Suppressor macrophage treated with lipopolysaccharide for 4 hours (primary cell): ENCODE measurements at regions not wholly inside any gene's neighbourhood (a gene's known extent, or its start where the extent isn't known, plus 50 kb on each side); places are given as distances from the start of the nearest gene placed in this dataset.
"Not testable (repeated sequence)": the region's sequence is repeated elsewhere in the genome, so short reads cannot be mapped to it uniquely, and the experiment has no call there.

Source experiments
- DNase-seq: peaks from one replicate; pipeline ENCODE4 v3.0.0-alpha.2; 2020

DNA sequence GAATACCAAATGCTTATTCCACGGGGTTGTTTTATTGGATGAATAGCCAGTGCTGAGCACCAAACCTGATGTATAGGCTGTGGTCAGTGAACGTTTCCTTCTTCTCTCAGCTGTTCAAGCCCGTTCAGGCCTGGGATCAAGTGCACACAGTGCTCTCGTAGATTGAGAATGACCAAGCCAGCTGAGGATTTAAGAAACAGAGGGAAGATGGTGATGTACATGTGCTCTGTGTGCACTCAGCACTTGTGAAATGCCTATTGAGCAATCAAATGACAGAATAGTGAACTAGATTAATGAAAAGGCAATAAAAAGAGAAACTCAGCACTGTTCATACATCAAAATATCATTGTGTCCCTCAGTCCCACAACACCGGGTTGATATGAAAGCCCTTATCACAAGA is 302.5 kb downstream of the BMPER start:
- DNase-seq, result no peak

GRCh38 chr7:34208878-34209621 is 303.7 kb downstream of the BMPER start:
- no peak for DNase-seq

DNA sequence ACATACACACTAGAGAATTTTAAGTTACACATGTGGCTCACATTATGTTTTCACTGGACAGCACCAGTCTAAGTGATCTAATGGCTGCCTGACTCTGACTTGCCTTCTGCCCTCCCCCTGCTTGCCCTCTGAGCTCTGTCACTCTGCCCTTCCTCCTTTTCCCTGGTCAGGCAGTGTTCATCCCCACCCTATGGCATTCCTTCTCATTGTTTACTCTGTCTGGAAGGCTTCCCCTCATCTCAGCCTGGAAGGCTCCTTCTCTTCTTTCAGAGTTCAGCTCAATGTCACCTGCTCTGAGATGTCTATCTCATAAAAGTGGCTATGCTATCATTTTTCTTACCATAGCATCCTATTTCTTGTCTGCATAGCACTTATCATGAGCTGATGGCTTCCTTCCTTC is 305.7 kb downstream of the BMPER start:
- DNase-seq, result no peak

- DNase-seq, result no peak
These were observed 312.6 kb downstream of the BMPER start for GRCh38 chr7:34217972-34218371.

GRCh38 chr7:34219153-34219718 is 313.9 kb downstream of the BMPER start:
- DNase-seq, result no peak

DNA sequence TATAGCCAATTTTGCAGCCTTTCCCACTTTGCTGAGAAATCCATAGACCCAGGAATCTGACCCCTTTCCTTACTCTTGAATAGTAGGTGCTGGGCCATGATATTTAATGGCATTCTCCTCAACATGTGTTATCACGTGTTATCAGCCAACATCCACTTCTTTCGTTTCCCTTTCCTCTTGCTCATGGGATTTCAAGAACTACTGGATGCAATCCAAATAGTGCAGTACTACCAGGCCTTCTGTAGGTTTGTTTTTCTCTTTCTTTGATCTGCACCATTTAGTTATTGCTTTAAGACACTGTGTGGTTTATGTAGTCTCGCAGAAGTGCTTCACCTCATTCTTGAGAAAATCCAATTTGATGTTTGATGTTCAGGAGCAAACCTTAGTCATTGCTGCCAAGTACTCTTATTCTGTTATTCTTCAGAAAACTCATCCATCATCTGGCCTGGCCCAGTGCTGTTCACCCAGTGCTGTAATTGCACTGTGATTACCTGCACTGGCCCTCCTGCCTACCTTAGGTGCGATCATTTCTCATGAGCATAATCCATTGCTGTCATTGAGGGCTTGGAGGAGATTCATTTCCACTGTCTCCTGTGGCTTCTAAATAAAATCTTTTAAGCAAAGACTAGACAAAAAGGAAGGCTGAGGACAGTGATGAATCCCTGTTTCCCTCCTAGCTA is 315.3 kb downstream of the BMPER start:
- no peak for DNase-seq

GRCh38 chr7:34222316-34222715 is 317.0 kb downstream of the BMPER start:
- no peak for DNase-seq

DNA sequence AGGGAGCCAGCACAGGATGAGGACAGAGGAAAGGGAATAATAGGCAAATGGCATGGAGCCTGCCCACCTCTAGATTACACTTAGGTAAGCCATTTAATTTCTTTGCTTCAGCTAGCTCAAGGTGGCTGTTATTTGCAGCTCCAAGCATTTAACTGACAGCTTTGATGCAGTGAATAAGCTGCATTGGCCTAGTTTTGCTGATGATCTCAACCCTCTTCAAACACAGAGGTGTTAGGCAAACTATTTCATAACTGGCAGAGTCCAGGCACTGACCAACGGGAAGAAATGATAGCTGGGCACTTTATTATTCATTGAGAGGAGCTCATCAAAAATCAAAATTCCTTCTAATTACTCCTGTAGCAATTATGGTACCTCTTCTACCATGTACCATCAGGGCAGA is 317.4 kb downstream of the BMPER start:
- DNase-seq, result no peak

DNA sequence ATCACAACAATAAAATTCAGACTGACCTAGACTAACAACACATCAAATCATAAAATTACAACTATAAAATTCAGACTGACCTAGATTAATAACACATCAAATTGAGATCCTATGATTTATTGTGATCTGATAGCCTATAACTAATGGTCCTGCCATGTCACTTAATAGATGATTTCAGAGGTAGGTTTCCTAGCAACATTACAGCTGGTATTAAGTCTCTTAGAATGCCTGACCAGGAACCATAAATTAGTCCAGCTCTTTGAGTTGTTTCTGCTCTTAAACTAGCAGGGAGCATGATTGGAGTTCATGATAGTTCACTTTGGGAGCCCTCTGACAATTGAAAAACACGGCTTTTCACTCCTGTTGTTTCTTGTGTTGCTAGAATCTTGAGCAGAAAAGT is 318.9 kb downstream of the BMPER start:
- DNase-seq, result no peak

- no peak for DNase-seq
These were observed 319.9 kb downstream of the BMPER start for GRCh38 chr7:34225193-34225592.

DNA sequence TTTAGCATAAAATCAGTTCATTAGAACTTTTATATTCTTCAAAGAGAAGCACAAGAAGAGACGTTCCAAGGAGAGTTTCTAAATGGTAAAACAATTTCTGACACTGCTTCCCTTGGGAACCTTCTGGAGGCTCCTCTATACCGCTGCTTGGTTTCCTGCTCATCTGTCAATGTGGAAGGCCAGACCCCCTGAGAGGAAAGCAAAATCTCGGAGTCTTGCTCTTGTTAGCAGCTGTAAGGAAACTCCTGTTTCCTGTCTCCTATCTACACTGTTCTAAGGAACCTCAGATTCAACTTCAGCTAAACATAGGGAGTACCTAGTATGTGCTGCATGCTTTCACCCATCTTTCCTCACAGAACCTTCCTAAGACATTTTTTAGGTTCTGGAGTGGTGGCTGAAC is 322.2 kb downstream of the BMPER start:
- no peak for DNase-seq

- not testable (repeated sequence) for DNase-seq
These were observed 329.8 kb downstream of the BMPER start for GRCh38 chr7:34235101-34235500.

DNA sequence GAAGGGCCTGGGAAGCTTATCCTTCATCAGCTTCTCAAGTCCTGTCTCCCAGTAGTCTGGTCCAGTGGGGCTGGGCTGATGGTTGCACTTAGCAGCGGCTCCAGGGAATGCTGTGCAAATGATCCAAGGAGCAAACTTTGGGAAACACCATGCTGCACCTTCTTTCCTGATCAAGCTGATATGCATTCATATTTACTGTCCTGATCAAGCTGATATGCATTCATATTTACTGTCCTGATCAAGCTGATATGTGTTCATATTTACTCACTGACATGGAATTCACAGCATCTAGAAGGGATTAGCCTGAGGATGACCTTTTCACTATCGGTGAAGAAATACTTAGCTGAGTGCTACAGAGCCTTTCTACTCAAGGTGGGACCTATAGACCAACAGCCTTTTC is 330.7 kb downstream of the BMPER start:
- no peak for DNase-seq

DNA sequence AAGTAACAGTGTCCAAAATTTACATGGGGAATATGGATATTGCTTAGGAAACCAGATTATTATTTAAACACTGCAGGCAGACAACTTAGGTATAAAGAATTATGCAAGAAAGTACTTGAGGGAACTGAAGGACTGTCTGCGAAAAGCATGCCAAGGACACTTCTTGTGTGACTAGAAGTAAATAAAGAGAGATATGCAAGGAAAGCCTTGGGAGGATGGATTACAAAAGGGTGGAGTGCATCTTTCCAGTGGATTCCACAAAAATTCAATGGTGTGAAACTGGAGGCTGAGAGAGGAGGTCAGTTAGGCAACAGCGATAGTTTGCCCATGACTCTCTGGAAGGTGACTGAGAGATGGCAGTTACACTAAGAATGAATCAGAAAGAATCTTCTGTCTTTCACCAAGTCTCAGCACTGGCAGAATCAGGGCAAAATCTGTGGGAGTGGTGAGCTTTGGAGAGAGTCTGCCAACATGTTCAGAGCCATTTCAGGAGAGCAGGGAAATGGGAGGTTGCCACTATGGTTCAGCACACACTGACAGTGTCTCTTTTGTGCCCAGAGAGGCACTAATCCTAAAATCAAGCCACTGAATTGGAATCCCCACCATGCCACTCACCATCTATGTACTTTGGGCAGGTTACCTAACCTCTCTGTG is 331.6 kb downstream of the BMPER start:
- DNase-seq, result no peak

- DNase-seq, result no peak
These were observed 332.1 kb downstream of the BMPER start for GRCh38 chr7:34237493-34237849.

DNA sequence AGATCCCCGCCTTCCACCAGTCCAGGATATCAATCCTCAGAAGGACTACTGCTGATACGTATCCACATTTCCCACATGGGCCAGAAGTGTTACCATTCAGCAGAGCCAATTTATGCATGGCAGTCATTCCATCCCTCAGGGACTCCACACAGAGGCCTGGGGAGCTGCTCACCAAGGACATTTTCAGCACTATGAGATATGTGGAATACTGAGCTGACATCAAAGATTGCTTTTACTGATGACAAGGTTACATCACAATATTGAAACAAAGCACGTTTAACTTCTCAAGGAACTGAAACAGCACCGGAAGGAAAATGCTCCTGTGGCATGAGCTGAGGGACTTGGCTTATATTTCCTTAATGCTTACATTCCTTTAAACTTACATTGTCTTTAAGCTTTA is 335.1 kb downstream of the BMPER start:
- no peak for DNase-seq

- no peak for DNase-seq
These were observed 337.1 kb downstream of the BMPER start for GRCh38 chr7:34242391-34242790.

DNA sequence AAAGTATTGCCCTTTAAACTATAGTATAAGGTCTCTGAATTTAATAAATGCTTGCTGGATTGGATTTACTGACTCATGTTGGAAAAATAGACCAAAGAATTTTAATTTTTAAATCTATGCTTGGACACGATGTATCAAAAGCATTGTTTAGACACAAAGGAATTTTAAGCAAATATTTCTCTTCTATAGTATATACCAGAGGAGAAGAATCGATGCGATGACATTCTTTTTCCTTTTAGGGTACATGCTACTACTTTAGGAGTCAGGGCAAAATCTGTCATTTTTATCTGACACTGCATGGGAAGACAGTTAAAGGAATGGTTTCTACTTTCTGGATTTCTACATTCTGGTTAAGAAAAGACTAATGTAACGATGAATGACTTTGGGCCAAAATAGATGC is 339.9 kb downstream of the BMPER start:
- DNase-seq, result no peak

- DNase-seq, result no peak
These were observed 342.1 kb downstream of the BMPER start for GRCh38 chr7:34247468-34247867.

DNA sequence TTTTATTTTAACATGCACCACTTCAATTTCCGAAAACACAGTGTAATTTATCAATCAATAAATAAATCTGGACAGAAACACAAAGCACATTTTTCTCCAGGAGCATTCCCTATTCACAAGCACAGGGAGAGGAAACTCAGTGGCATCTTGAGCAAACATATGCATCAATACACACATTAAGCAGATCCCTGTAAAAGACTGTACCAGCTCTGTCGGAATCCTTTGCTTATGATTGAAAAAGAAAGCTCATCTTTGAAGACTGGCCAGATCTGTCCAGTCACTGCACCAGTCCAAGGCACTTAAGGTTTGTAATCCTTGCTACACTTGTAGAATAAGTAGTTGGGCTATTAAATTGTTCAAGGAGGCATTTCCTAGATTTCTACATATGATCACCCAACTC is 343.9 kb downstream of the BMPER start:
- DNase-seq, result no peak

DNA sequence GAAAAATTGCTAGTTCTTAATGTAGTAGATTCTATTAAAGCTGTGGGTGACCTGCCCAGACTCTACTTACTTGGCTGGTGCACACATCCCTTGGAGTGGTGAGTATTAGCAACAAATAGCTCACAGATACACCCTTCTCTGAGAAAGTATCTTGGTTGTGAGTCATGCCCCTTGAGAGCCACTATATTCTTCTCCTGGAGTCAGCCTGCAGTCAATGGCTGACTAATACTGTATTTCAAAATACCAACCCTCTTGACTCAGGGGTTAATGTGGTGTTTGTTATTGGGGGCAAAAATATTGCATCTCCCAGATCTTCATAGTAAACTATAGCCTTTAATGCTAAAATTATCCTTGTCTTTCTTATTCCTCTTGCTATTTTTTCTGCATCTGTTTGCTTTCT is 354.9 kb downstream of the BMPER start:
- no peak for DNase-seq

DNA sequence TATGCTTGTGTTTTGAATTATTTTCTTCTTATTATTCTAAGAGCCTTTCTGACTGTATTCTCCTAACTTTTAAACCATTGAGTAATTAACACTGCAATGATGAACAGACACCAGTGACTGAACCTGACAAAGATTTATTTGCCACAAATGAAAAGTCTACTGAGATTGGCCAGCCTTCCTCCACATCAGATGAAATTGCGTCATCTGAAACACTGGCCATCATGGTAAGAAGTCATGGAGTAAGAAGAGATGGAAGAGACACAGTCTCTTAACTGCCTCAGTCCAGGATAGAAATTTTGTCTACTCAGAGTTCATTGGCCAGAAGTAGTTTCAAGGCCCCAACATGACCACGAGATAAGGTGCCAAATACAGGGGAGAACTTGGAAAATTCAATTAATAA is 357.8 kb downstream of the BMPER start:
- no peak for DNase-seq

- no peak for DNase-seq
These were observed 363.7 kb downstream of the BMPER start for GRCh38 chr7:34269084-34269483.

DNA sequence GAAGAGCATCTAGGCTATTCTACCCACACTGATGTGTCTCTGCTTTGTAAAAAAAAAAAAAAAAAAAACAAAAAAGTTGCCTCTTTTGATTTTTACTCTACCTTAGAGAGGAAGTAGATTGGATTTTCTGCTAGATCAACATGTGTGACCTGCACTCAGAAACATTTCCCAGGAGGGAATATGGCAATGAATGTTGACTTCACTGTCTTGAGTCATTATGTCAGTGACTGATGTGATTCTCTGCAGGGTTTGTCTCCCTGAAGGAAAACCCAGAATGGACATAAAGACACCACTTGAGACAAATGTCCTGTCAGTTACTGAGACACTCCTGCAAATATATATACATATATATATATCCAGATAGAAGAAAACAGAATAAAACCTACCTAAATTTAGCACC is 370.3 kb downstream of the BMPER start:
- DNase-seq, result no peak
